ENCODE measurements at regions not wholly inside any gene's neighbourhood (a gene's known extent, or its start where the extent isn't known, plus 50 kb on each side); places are given as distances from the start of the nearest gene placed in this dataset.
"Not testable (repeated sequence)": the region's sequence is repeated elsewhere in the genome, so short reads cannot be mapped to it uniquely, and the experiment has no call there.

DNA sequence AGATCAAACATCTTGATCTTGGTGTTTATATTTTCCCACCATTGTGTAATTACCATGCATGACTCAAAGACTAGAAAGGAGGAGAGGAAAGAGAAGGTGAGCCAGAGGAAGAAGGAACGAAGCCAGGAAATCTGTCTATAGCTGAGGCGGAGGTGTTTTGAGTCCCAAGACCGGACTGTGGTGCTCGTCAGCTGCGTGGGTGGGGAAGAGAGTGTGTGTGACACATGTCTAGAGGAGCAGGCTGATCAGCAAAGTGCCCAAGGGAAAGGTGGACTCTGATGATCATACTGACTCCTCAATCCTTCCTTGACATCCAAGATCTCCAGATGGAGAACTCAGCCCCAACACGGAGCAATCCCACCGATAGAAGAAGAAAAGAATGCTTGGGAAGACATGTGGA is 189.5 kb upstream of the MINDY3 start:
- no peak for DNase-seq (ENCODE audit: low read depth in 1 of 2, low spot score in 1 of 2)
- Histone ChIP-seq H3K4me1 (no peaks in the 10 kb centered on the region), H3K4me2 (no peak overlapping the region), H3K27ac (no peak overlapping the region), H3K9me3 (no peaks in the 10 kb centered on the region), H3K4me3 (no peak overlapping the region)
- POLR2A ChIA-PET: interaction anchor here (0.7 kb wide), 1 partner anchor 191 kb away, joined by 7 read pairs; no protein-coding TSS in a partner anchor
- FAIRE-seq: no peak
- CTCF ChIA-PET: no interaction called here
- WGBS (ENCODE audit: missing lambda C conversion rate): 33% methylated on average over 7 of the region's 7 CpGs
- no peak for TF ChIP-seq BCL3 (IDR thresholded peaks at IDR 0.05)
- ATAC-seq: no peak

DNA sequence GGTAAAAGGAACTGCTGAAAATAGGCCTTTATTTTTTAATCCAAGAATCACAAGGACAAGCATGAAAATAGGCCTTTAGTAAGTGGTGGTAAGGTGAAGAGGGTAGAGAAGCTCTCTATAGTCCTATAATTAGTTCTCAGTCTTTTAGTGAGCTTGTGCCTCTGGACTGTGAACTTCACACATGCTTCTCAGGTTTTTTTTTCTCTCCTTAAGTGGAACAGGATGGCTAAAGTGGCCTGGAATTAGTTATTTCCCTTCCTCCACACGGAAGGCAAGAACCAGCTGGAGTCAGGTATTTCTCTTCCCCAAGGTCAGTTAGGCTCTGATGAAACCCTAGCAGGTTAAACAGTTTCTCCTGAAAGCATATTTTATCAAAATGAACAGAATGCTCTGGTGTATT is 203.0 kb upstream of the MINDY3 start:
- Histone ChIP-seq H3K27ac (no peak overlapping the region), H3K4me3 (no peak overlapping the region), H3K4me2 (no peak overlapping the region), H3K4me1 (no peaks in the 10 kb centered on the region), H3K9me3 (no peaks in the 10 kb centered on the region)
- ChIA-PET CTCF (no interaction called here), POLR2A (no interaction called here)
- 4% methylated on average over 1 of the region's 1 CpG for WGBS (ENCODE audit: missing lambda C conversion rate)
- DNase-seq (ENCODE audit: low read depth in 1 of 2, low spot score in 1 of 2) (no peak), ATAC-seq (no peak), FAIRE-seq (no peak)
- TF ChIP-seq RCOR1 (IDR thresholded peaks at IDR 0.05; ENCODE audit: low read depth, low read length) (no peak), ZFP36 (IDR thresholded peaks at IDR 0.05; ENCODE audit: borderline replicate concordance, partially characterized antibody) (no peak), TP53 (CRISPR knock-in tag; IDR thresholded peaks at IDR 0.05) (no peak), HEYL (CRISPR knock-in tag; IDR thresholded peaks at IDR 0.05) (no peak), CBX8 (IDR thresholded peaks at IDR 0.05) (no peak)
- TF ChIP-seq, protein P1, sequence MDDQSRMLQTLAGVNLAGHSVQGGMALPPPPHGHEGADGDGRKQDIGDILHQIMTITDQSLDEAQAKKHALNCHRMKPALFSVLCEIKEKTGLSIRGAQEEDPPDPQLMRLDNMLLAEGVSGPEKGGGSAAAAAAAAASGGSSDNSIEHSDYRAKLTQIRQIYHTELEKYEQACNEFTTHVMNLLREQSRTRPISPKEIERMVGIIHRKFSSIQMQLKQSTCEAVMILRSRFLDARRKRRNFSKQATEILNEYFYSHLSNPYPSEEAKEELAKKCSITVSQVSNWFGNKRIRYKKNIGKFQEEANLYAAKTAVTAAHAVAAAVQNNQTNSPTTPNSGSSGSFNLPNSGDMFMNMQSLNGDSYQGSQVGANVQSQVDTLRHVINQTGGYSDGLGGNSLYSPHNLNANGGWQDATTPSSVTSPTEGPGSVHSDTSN (IDR thresholded peaks at IDR 0.05): no peak

DNA sequence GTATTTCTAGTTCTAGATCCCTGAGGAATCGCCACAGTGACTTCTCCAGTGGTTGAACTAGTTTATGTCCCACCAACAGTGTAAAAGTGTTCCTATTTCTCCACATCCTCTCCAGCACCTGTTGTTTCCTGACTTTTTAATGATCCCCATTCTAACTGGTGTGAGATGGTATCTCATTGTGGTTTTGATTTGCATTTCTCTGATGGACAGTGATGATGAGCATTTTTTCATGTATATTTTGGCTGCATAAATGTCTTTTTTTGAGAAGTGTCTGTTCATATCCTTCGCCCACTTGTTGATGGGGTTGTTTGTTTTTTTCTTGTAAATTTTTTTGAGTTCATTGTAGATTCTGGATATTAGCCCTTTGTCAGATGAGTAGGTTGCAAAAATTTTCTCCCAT is 223.2 kb upstream of the MINDY3 start:
- POLR2A ChIA-PET; FAIRE-seq; H3K4me2 ChIP-seq; H3K27ac ChIP-seq; ATAC-seq; H3K4me3 ChIP-seq; CTCF ChIA-PET; H3K4me1 ChIP-seq; DNase-seq (ENCODE audit: low read depth in 1 of 2, low spot score in 1 of 2); H3K9me3 ChIP-seq: not testable (repeated sequence)
- 6% methylated on average over 2 of the region's 2 CpGs for WGBS (ENCODE audit: missing lambda C conversion rate)

DNA sequence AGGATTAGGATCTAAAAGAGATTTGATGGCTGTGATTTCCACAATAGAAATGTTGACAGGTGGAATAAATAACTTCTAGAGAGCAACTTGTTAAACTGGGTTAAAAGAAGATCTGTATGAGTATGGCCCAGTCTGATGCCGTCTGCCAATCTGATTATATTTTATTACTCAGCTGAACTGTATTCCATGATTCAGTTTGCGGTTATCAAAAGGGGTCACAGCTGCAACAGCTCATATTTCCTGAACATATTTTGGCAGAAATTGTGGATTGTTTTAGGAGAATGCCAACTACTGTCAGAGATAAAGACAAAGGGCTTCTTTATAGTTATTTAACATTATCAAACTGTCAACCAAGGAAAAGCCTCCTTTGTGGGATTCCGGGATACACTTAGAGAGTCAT is 244.8 kb upstream of the MINDY3 start:
- Histone ChIP-seq H3K4me3 (no peak overlapping the region), H3K9me3 (no peaks in the 10 kb centered on the region), H3K4me2 (no peak overlapping the region), H3K27ac (no peak overlapping the region), H3K4me1 (no peaks in the 10 kb centered on the region)
- DNase-seq (ENCODE audit: low read depth in 1 of 2, low spot score in 1 of 2) (no peak), FAIRE-seq (no peak), ATAC-seq (no peak)
- POLR2A ChIA-PET: no interaction called here
- TF ChIP-seq JUN (IDR thresholded peaks at IDR 0.05): no peak
- TF ChIP-seq BHLHE40 (IDR thresholded peaks at IDR 0.05; ENCODE audit: low read depth, low read length): no peak
- no peak for TF ChIP-seq MYC (IDR thresholded peaks at IDR 0.05; ENCODE audit: borderline replicate concordance, low read length)
- no peak for TF ChIP-seq EHMT2 (IDR thresholded peaks at IDR 0.05; ENCODE audit: low read depth)
- no peak for TF ChIP-seq CHD4 (IDR thresholded peaks at IDR 0.05; ENCODE audit: borderline replicate concordance)
- TF ChIP-seq NPAS2 (CRISPR knock-in tag; IDR thresholded peaks at IDR 0.05; ENCODE audit: borderline replicate concordance): no peak
- TF ChIP-seq ATOH8 (CRISPR knock-in tag; IDR thresholded peaks at IDR 0.05; ENCODE audit: low read depth): no peak
- TF ChIP-seq POLR2AphosphoS2 (conservative IDR thresholded peaks at IDR 0.05; ENCODE audit: low read length): no peak
- no peak for TF ChIP-seq HEYL (CRISPR knock-in tag; IDR thresholded peaks at IDR 0.05)
- WGBS (ENCODE audit: missing lambda C conversion rate): 30% methylated on average over 3 of the region's 3 CpGs
- CTCF ChIA-PET: interaction anchor here (0.9 to 1.8 kb wide), 2 partner anchors 11 to 17 kb away, joined by 3 to 5 read pairs; no protein-coding TSS in a partner anchor

All from A549 (cell line).